Right ventricle myocardium superior (tissue), 1 donor: ENCODE measurements at regions not wholly inside any gene's neighbourhood (a gene's known extent, or its start where the extent isn't known, plus 50 kb on each side); places are given as distances from the start of the nearest gene placed in this dataset.
"Not testable (repeated sequence)": the region's sequence is repeated elsewhere in the genome, so short reads cannot be mapped to it uniquely, and the experiment has no call there.

ENCODE experiments used
- ATAC-seq: fragments of 200-7000 bp; cut with Tn5 transposase; one replicate; pipeline ENCODE4 v1.9.1; 2020; ENCODE audit warnings: mild to moderate bottlenecking; ENCODE audit not compliant: poor library complexity
- DNase-seq: peaks from one replicate; pipeline ENCODE4 v3.0.0-alpha.2; 2020
- intact Hi-C: fragments of 100-400 bp; cut with DNase I; formaldehyde crosslinking; loops from one replicate; pipeline ENCODE4 v1.11.2; 2022
- donor health status: DM: no; HTN: yes; CAD: no; lungs with severe emphysema.

- intact Hi-C loops = no loop called here
- DNase-seq (no peak), ATAC-seq (no peak)
These were observed 124.0 kb upstream of the CDC42EP3 start for GRCh38 chr2:37795456-37795855.

DNA sequence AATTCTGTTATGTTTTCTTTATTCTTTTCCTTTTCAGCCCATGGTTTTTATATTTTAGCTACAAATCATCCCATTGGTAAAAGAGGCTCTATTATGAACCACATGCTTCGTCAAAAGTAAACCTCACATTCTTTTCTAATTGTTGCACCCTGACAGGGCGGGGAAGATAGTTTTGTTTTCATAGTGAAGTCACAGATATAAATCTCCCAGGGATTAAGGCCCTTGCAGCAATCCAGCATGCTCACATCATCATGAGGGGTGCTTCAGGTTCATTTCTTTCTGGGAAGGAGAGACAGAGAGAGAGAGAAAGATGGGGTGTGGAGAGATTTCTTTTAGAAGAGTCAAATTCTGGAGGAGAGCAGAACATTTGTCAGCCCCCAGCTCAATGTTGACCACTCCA lies 124.5 kb upstream of the CDC42EP3 start:
- DNase-seq (no peak), ATAC-seq (no peak)
- intact Hi-C loops = no loop called here

DNA sequence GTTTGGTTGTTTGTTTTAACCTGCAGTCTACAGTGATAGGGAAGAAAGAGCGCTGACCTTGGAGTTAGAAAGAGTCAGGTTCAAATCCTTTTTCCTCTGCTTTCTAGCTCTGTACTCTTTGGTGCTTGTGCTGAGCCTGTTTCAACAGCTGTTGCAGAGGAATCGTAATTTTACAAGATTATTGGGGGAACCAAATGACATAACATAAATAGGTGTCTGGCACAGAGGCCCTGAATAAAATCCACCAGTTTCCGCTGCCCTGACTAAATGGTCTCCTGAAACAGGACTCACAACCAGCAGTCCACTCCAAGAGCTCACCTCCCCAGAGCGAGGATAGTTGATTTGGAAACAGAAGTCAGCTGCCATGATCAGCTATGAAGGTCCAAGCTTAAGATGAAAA lies 125.0 kb upstream of the CDC42EP3 start:
- DNase-seq = no peak
- no peak for ATAC-seq
- intact Hi-C loops = no loop called here

GRCh38 chr2:37797081-37797480 lies 125.6 kb upstream of the CDC42EP3 start:
- ATAC-seq = no peak
- no peak for DNase-seq
- intact Hi-C loops = no loop called here

GRCh38 chr2:37798315-37799005 lies 126.6 kb upstream of the RMDN2 start:
- no peak for ATAC-seq
- no peak for DNase-seq
- intact Hi-C loops = no loop called here

DNA sequence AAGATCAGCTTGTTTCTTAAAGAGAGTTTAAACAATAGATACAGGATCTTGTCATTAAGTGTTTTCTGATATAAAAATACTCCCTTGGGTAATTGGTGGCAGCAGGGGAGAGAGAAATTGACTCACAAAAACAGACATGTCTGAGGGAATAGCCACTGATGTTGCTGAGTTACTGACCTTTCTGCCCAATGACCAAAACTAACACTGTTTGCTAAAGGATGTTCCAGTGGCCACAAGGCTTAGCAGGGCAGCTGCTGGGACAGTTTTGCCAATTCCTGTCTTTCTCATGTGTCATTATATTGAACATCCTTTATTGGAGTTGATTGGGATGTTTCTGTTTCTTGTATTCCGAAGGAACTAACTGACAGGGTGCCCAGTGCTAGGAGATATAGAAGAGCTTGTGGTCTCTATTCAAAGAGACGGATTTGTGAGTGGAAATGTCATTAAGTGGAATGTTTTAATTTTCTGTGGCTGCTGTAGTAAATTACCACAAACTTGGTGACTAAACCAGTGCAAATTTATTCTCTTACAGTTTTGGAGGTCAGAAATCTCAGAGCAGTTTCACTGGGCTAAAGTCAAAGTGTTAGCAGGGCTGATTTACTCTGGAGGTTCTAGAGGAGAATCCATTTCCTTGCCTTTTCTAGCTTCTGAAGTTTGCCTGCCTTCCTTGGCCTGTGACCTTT lies 124.8 kb upstream of the RMDN2 start:
- intact Hi-C loops = loop anchor here (10.0 kb wide), 1 partner anchor 126 kb away; the partner anchor contains the start of gene CDC42EP3
- DNase-seq (no peak), ATAC-seq (no peak)

GRCh38 chr2:37802211-37802752 lies 122.8 kb upstream of the RMDN2 start:
- DNase-seq (no peak), ATAC-seq (no peak)
- intact Hi-C loops = loop anchor here (10.0 kb wide), 1 partner anchor 127 kb away; the partner anchor contains the start of gene CDC42EP3

DNA sequence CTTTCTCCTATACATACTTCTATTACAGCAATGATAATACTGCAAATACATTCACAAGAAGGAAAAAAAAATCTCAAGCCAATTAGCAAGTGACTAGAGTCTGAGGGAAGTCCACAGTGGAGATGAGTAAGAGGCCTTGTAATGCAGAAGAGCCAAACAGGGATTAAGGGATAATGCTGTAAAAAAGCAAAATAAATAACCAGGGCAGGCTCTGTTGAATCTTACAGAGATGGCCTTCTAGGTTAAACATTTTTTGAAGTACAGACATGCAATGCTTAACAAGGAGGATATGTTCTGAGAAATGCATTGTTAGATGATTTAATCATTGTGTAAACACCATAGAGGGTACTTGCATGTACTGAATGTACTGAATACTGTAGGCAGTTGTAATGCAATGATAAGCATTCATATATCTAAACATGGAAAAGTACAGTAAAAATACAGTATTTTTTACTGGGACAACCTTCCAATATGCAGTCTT lies 122.1 kb upstream of the RMDN2 start:
- DNase-seq = no peak
- ATAC-seq = no peak
- intact Hi-C loops = loop anchor here (10.0 kb wide), 1 partner anchor 128 kb away; the partner anchor contains the start of gene CDC42EP3

- not testable (repeated sequence) for DNase-seq, ATAC-seq
- intact Hi-C loops = loop anchor here (10.0 kb wide), 1 partner anchor 131 kb away; the partner anchor contains the start of gene CDC42EP3
These were observed 119.1 kb upstream of the RMDN2 start for GRCh38 chr2:37806004-37806403.

DNA sequence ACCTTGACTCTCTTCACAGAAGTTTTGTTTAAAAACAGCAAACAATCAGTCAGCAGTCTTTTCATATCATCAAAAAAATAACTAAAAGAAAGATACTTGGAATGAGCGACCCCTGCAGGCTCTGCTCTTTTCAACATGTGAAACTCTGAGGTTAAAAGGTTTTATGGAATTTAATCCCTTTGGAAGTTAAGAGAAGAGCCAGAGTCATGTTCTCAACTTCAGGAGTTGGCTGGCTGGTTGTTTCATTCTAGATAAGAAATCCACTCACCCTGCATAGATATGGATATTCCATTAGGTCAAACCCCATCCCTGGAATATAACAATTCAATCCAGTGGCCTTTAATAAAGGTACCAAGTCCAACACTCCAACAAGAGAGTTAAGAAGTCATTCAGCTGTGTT lies 115.6 kb upstream of the RMDN2 start:
- DNase-seq = peak; percentile 48
- ATAC-seq = peak; percentile 63
- intact Hi-C loops = loop anchor here (10.0 kb wide), 1 partner anchor 135 kb away; the partner anchor contains the start of gene CDC42EP3

DNA sequence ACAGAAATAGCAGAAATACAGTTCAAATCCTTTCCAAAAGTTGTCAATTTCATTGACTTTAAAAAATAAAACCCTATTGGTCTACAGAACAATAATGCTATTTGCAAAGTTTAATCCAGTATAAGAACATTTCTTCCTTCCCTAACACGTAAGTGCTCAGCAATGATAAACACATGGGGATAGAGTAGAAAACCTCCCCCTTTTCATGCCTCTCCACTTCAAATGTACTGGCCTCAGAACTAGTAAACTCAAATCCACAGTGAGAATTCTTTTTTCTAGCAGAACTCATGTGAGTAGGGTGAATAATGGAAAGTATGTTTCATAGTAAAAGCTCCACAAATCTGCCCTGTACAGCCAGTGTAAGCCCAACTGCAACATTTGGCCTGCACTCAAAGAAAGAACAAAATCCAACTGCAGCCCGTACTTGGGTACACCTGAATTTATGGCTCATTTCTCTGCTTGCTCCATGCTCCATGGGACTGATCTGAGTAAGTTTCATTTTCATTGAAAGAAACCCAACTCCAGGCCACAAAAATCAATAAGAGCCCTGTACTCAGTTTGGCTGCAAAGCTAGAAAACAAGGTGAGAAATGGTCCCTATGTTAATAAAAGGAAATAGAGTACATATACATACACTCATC lies 115.0 kb upstream of the RMDN2 start:
- intact Hi-C loops = loop anchor here (10.0 kb wide), 1 partner anchor 135 kb away; the partner anchor contains the start of gene CDC42EP3
- no peak for ATAC-seq
- DNase-seq = no peak

DNA sequence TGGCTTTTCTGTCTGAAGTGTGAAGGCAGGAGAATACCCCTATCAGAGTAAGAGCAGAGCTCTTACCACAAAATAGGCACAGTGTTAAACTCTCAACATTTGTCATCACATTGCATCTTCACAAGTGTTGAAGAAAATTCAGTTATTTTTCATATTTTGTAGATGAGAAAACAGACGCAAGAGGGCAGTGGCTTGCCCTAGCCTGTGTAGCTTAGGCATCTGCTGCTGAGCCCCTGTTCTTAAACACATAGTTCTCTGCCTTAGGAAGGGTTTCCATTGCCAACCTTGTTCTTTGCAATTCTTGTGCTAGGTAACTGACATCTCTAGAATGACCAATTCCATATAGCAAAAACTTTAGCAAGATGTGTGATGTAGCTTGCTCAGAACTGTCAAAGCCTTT lies 112.7 kb upstream of the RMDN2 start:
- no peak for DNase-seq
- intact Hi-C loops = no loop called here
- no peak for ATAC-seq

- intact Hi-C loops = no loop called here
- no peak for ATAC-seq
These were observed 112.0 kb upstream of the RMDN2 start for GRCh38 chr2:37812941-37813730.

DNA sequence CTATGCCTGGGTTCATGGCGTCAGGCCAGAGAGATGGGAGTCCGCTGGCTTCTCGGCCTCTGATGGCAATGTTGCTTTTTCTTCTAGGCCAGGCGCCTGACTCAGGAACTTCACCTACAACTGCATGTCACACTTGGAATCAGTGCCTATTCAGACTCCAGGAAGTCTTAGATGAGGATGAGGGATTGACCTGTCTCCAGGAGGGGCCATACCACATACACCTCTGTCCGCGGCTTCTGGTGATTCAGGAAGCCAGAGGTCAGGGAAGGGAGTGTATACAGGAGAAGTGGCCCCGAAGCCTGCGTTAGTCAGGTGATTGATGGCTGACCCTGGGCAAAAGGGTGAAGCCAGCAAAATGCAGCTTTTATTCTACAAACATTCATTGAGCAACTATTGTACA lies 109.1 kb upstream of the RMDN2 start:
- DNase-seq = no peak
- ATAC-seq = no peak
- intact Hi-C loops = no loop called here

More at GRCh38 chr2:37812941-37813730, 112.0 kb upstream of the RMDN2 start:
- no peak for DNase-seq

- no peak for DNase-seq
- ATAC-seq = no peak
- intact Hi-C loops = no loop called here
These were observed 108.4 kb upstream of the RMDN2 start for GRCh38 chr2:37816686-37817085.

- DNase-seq (no peak), ATAC-seq (no peak)
- intact Hi-C loops = no loop called here
These were observed 105.9 kb upstream of the RMDN2 start for GRCh38 chr2:37819186-37819585.

- intact Hi-C loops = no loop called here
- ATAC-seq (no peak), DNase-seq (no peak)
These were observed 104.6 kb upstream of the RMDN2 start for GRCh38 chr2:37820471-37820986.

GRCh38 chr2:37825586-37825985 lies 99.5 kb upstream of the RMDN2 start:
- intact Hi-C loops = no loop called here
- ATAC-seq (no peak), DNase-seq (no peak)
